ENCODE measurements at regions not wholly inside any gene's neighbourhood (a gene's known extent, or its start where the extent isn't known, plus 50 kb on each side); places are given as distances from the start of the nearest gene placed in this dataset.

DNA sequence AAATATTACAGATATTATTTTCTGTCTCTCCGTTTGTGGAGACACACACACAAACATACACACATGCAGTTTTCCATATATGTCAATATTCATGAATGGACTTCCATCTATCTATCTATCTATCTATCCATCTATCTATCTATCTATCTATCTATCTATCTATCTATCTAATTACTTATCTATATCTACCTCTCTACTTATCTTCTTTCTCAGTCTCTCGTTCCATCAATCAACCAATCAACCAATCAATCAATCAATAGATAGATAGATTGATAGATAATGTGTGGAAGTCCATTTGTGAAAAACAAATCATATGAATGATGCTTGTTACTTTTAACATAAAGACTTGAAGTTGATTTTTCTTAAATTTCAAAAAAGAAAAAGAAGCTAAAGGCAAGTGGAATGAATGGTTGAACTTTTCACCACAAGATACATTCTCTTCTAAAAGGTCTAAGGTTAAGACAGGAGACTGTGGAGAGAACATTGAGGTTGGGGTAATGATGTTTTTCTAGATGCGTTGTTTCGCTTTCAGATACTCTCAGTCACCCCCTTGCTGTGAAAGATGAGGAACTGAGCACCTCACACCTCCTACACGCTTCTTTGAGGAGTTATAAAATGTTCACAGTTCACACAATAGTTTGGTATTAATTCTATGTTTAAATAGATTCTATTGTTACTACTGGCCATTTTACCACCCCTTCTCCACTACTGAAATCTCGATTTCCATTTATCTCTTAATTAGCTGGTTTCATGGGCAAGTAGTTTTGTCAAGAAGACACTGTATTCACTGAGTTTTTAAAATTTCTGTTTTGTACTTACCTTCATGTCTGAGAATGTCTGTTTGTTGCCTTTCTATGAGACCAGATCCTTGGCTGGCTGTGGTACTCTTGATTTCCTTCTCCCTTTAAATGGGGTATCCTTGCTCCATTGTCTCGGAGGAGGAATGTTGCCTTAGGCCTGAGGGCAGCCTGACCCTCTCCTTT is 114.1 kb downstream of the EMX2 start:
- H3K9me3 ChIP-seq (ENCODE audit: control insufficient read depth in 1 of 2, low read length in 2 of 2) = no peaks in the 10 kb centered on the region
- no peak overlapping the region for H3K4me3 ChIP-seq (ENCODE audit: low read depth in 1 of 2, low read length in 2 of 2)
- H3K9ac ChIP-seq (ENCODE audit: low read depth in 1 of 2, low read length in 2 of 2) = no peak overlapping the region
- no peaks in the 10 kb centered on the region for H3K27me3 ChIP-seq (ENCODE audit: control insufficient read depth in 1 of 2, insufficient read depth in 2 of 2, low read length in 2 of 2)
- no peaks in the 10 kb centered on the region for H3K4me1 ChIP-seq (ENCODE audit: control insufficient read depth in 1 of 2, insufficient read depth in 2 of 2, low read length in 2 of 2)
- no peaks in the 10 kb centered on the region for H3K36me3 ChIP-seq (ENCODE audit: control insufficient read depth in 1 of 2, insufficient read depth in 2 of 2, low read length in 2 of 2)
- H3K27ac ChIP-seq (ENCODE audit: low read depth, low read length) = no peak overlapping the region

DNA sequence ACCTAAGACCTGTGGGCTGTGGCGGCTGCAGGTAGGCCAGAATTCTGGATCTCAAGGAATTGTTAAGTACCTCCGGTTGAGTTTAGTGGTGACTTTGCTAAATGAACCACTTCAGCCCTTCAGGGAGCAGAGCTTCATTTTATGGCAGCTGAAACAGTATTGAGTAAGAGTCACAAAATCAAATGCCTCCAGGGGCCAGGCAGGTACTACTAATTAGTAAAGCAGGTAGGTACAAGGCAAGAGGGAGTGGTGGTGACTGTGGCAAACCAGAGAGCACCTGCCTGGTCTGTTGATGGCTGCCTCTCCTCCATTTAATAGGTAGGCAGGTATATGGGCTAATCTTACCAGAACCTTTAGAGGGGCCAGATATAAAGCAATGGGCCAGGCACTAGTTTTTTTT is 118.8 kb downstream of the EMX2 start:
- Histone ChIP-seq H3K4me1 (ENCODE audit: control insufficient read depth in 1 of 2, insufficient read depth in 2 of 2, low read length in 2 of 2) (no peaks in the 10 kb centered on the region), H3K27me3 (ENCODE audit: control insufficient read depth in 1 of 2, insufficient read depth in 2 of 2, low read length in 2 of 2) (no peaks in the 10 kb centered on the region), H3K4me3 (ENCODE audit: low read depth in 1 of 2, low read length in 2 of 2) (no peak overlapping the region), H3K9me3 (ENCODE audit: control insufficient read depth in 1 of 2, low read length in 2 of 2) (no peaks in the 10 kb centered on the region), H3K27ac (ENCODE audit: low read depth, low read length) (no peak overlapping the region), H3K36me3 (ENCODE audit: control insufficient read depth in 1 of 2, insufficient read depth in 2 of 2, low read length in 2 of 2) (no peaks in the 10 kb centered on the region), H3K9ac (ENCODE audit: low read depth in 1 of 2, low read length in 2 of 2) (no peak overlapping the region)

DNA sequence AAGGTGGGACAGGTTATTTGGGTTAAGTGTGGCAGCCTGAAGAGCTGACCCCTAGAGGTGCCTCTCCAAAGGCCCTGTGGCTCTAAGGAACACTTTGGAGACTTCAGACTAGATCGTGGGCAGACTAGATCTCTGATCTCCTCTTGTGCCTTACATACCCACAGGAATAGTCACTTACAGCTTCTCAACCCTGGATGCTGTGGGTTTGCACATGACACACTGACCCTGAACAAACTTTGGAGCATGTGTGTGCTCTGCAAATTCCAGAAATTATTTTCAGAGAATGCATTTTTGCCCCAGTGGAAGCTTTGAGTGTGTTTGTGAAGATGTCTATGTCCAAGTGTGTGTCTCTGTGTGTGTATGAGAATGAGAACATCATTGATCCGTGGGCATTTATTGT is 119.6 kb downstream of the EMX2 start:
- Histone ChIP-seq H3K4me3 (ENCODE audit: low read depth in 1 of 2, low read length in 2 of 2) (no peak overlapping the region), H3K27me3 (ENCODE audit: control insufficient read depth in 1 of 2, insufficient read depth in 2 of 2, low read length in 2 of 2) (no peaks in the 10 kb centered on the region), H3K4me1 (ENCODE audit: control insufficient read depth in 1 of 2, insufficient read depth in 2 of 2, low read length in 2 of 2) (no peaks in the 10 kb centered on the region), H3K27ac (ENCODE audit: low read depth, low read length) (no peak overlapping the region), H3K9ac (ENCODE audit: low read depth in 1 of 2, low read length in 2 of 2) (no peak overlapping the region), H3K36me3 (ENCODE audit: control insufficient read depth in 1 of 2, insufficient read depth in 2 of 2, low read length in 2 of 2) (no peaks in the 10 kb centered on the region), H3K9me3 (ENCODE audit: control insufficient read depth in 1 of 2, low read length in 2 of 2) (no peaks in the 10 kb centered on the region)

DNA sequence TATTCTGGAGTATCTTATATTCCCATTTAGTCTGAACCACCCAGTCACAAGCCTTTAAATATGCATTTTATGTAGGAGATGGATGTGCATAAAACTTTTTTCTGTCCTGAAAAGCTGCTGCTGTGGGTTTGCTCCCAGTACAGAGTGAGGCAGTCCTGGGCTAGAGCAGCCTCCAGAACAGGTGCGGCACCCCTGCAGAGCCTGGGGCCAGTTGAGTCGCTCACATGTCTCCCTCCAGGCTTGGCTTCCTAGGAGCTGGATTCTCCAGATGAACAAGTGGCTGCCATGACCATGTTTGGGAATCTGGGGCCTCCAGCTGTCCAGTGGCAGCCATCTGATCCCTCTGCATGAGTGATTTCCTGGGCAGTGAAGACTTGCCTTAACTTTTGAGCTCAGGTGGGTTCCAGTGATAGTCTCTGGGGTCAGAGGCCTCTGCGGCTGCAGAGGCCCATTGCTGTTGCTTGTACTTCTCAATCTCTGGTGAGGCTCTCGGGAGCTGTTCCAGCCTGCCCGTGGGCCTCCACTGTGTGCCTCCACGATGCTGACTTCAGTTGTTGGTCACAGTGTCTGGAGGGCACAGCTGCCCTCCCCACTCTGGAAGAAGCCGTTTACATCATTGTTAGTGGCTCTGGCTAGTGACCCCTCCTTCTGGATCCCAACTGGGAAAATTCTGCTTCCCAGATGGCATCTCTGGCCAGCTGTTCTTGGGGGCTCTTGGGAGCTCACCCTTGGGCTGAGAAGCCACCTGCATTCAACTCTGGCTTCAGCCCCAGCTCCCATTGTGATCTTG is 120.4 kb downstream of the EMX2 start:
- no peak overlapping the region for H3K27ac ChIP-seq (ENCODE audit: low read depth, low read length)
- no peaks in the 10 kb centered on the region for H3K4me1 ChIP-seq (ENCODE audit: control insufficient read depth in 1 of 2, insufficient read depth in 2 of 2, low read length in 2 of 2)
- H3K27me3 ChIP-seq (ENCODE audit: control insufficient read depth in 1 of 2, insufficient read depth in 2 of 2, low read length in 2 of 2) = no peaks in the 10 kb centered on the region
- no peaks in the 10 kb centered on the region for H3K36me3 ChIP-seq (ENCODE audit: control insufficient read depth in 1 of 2, insufficient read depth in 2 of 2, low read length in 2 of 2)
- no peak overlapping the region for H3K9ac ChIP-seq (ENCODE audit: low read depth in 1 of 2, low read length in 2 of 2)
- H3K4me3 ChIP-seq (ENCODE audit: low read depth in 1 of 2, low read length in 2 of 2) = no peak overlapping the region
- H3K9me3 ChIP-seq (ENCODE audit: control insufficient read depth in 1 of 2, low read length in 2 of 2) = no peaks in the 10 kb centered on the region

DNA sequence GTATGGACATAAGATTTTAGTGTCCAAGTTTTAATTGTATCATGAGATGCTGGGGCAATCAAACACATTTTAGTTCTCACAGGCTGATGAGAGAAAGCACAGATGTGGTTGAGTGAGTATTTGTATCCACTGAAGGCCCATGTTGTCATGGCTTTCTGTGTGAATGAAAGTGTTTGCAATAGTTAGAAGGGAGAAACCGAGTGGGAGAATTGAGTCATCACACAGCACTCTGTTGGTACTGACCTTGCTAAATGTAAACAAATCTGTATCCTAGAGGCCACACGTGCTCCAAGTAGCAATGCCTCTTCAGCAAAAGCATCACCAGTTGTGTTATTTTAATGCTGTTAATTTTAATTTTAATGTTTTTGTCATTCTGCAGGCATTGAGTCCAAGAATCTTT is 121.2 kb downstream of the EMX2 start:
- Histone ChIP-seq H3K36me3 (ENCODE audit: control insufficient read depth in 1 of 2, insufficient read depth in 2 of 2, low read length in 2 of 2) (no peaks in the 10 kb centered on the region), H3K4me1 (ENCODE audit: control insufficient read depth in 1 of 2, insufficient read depth in 2 of 2, low read length in 2 of 2) (no peaks in the 10 kb centered on the region), H3K9me3 (ENCODE audit: control insufficient read depth in 1 of 2, low read length in 2 of 2) (no peaks in the 10 kb centered on the region), H3K27me3 (ENCODE audit: control insufficient read depth in 1 of 2, insufficient read depth in 2 of 2, low read length in 2 of 2) (no peaks in the 10 kb centered on the region), H3K4me3 (ENCODE audit: low read depth in 1 of 2, low read length in 2 of 2) (no peak overlapping the region), H3K9ac (ENCODE audit: low read depth in 1 of 2, low read length in 2 of 2) (no peak overlapping the region), H3K27ac (ENCODE audit: low read depth, low read length) (no peak overlapping the region)

DNA sequence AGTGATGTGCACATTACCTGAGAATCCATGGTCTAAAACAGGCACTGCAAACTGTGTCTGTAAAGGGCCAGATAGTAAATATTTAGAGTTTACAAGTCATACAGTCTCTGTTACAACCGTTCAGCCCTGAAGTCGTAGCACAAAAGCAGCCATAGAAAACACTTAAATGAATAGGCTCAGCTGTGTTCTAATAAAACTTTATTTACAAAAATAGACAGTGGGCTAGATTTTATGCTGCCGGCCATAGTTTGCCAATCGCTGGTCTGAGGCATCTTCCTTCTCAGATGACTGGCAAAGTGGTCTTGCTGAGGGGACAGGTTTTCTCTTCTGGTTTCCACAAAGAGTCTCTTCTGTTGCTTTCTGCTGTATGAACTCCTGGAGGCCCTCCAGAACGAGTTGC is 121.7 kb downstream of the EMX2 start:
- no peaks in the 10 kb centered on the region for H3K36me3 ChIP-seq (ENCODE audit: control insufficient read depth in 1 of 2, insufficient read depth in 2 of 2, low read length in 2 of 2)
- H3K4me3 ChIP-seq (ENCODE audit: low read depth in 1 of 2, low read length in 2 of 2) = no peak overlapping the region
- no peaks in the 10 kb centered on the region for H3K27me3 ChIP-seq (ENCODE audit: control insufficient read depth in 1 of 2, insufficient read depth in 2 of 2, low read length in 2 of 2)
- no peak overlapping the region for H3K9ac ChIP-seq (ENCODE audit: low read depth in 1 of 2, low read length in 2 of 2)
- no peaks in the 10 kb centered on the region for H3K9me3 ChIP-seq (ENCODE audit: control insufficient read depth in 1 of 2, low read length in 2 of 2)
- no peak overlapping the region for H3K27ac ChIP-seq (ENCODE audit: low read depth, low read length)
- no peaks in the 10 kb centered on the region for H3K4me1 ChIP-seq (ENCODE audit: control insufficient read depth in 1 of 2, insufficient read depth in 2 of 2, low read length in 2 of 2)

DNA sequence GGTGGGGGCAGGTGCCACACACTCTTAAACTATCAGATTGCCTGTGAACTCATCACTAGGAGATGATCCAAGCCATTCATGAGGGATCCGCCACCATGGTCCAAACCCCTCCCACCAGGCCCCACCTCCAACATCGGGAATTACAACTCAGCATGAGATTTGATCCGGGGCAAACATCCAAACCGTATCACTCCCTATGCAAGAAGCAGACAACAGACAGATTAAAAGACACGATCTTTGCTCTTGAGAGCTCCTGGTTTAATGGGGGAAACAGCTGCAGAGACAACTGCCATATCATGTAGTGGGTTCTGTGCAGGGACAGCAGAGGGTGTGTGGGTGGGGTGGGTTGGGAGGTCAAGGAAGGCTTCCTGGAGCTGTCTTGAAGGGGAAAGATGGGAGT is 123.6 kb downstream of the EMX2 start:
- Histone ChIP-seq H3K9me3 (ENCODE audit: control insufficient read depth in 1 of 2, low read length in 2 of 2) (no peaks in the 10 kb centered on the region), H3K27ac (ENCODE audit: low read depth, low read length) (no peak overlapping the region), H3K4me3 (ENCODE audit: low read depth in 1 of 2, low read length in 2 of 2) (no peak overlapping the region)

DNA sequence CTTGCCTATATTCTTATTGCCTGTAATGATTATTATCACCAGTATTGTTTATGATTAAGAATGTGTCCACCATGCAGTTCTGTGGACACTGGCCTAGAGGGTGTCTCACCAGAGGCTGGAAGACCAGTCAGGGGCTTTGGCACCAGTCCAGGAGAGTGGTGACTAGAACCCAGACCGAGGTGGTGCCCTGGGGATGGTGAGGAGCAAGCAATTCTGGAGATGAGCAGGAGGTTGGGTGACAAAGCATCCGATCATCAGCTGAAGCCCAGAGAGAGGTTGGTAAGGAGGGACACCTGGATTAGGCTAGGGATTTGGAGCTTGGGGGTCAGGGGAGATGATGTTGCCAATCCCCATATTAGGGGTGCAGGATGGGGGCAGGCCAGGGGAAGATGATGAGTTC is 124.4 kb downstream of the EMX2 start:
- Histone ChIP-seq H3K4me1 (ENCODE audit: control insufficient read depth in 1 of 2, insufficient read depth in 2 of 2, low read length in 2 of 2) (no peaks in the 10 kb centered on the region), H3K27me3 (ENCODE audit: control insufficient read depth in 1 of 2, insufficient read depth in 2 of 2, low read length in 2 of 2) (no peaks in the 10 kb centered on the region), H3K9me3 (ENCODE audit: control insufficient read depth in 1 of 2, low read length in 2 of 2) (no peaks in the 10 kb centered on the region), H3K9ac (ENCODE audit: low read depth in 1 of 2, low read length in 2 of 2) (no peak overlapping the region), H3K36me3 (ENCODE audit: control insufficient read depth in 1 of 2, insufficient read depth in 2 of 2, low read length in 2 of 2) (no peaks in the 10 kb centered on the region), H3K27ac (ENCODE audit: low read depth, low read length) (no peak overlapping the region), H3K4me3 (ENCODE audit: low read depth in 1 of 2, low read length in 2 of 2) (no peak overlapping the region)

More for the DNA sequence above, 123.6 kb downstream of the EMX2 start:
- H3K9ac ChIP-seq (ENCODE audit: low read depth in 1 of 2, low read length in 2 of 2) = no peak overlapping the region
- no peaks in the 10 kb centered on the region for H3K36me3 ChIP-seq (ENCODE audit: control insufficient read depth in 1 of 2, insufficient read depth in 2 of 2, low read length in 2 of 2)
- no peaks in the 10 kb centered on the region for H3K4me1 ChIP-seq (ENCODE audit: control insufficient read depth in 1 of 2, insufficient read depth in 2 of 2, low read length in 2 of 2)
- H3K27me3 ChIP-seq (ENCODE audit: control insufficient read depth in 1 of 2, insufficient read depth in 2 of 2, low read length in 2 of 2) = no peaks in the 10 kb centered on the region

DNA sequence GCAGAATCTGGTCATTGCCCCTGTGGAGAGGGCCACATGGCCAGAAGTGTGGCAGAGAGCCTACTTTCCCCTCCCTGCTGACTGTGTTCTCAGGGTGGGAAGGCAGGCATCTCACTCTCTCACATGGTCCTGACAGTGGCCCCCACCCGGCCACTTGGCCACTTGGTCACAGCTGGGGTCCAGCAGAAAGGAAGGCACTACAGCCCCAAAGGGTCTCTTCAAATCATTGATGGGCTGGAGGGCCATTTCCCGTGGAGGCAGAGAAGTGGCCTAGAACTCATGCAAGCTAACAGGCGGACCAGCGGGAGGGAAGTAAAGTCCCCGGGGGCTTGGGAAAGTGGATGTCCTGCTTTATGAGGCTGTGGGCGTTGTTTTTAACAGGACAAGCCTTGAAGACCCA is 125.3 kb downstream of the EMX2 start:
- no peaks in the 10 kb centered on the region for H3K4me1 ChIP-seq (ENCODE audit: control insufficient read depth in 1 of 2, insufficient read depth in 2 of 2, low read length in 2 of 2)
- H3K9me3 ChIP-seq (ENCODE audit: control insufficient read depth in 1 of 2, low read length in 2 of 2) = no peaks in the 10 kb centered on the region
- no peak overlapping the region for H3K4me3 ChIP-seq (ENCODE audit: low read depth in 1 of 2, low read length in 2 of 2)
- no peaks in the 10 kb centered on the region for H3K36me3 ChIP-seq (ENCODE audit: control insufficient read depth in 1 of 2, insufficient read depth in 2 of 2, low read length in 2 of 2)
- H3K27me3 ChIP-seq (ENCODE audit: control insufficient read depth in 1 of 2, insufficient read depth in 2 of 2, low read length in 2 of 2) = no peaks in the 10 kb centered on the region
- H3K9ac ChIP-seq (ENCODE audit: low read depth in 1 of 2, low read length in 2 of 2) = no peak overlapping the region
- no peak overlapping the region for H3K27ac ChIP-seq (ENCODE audit: low read depth, low read length)

DNA sequence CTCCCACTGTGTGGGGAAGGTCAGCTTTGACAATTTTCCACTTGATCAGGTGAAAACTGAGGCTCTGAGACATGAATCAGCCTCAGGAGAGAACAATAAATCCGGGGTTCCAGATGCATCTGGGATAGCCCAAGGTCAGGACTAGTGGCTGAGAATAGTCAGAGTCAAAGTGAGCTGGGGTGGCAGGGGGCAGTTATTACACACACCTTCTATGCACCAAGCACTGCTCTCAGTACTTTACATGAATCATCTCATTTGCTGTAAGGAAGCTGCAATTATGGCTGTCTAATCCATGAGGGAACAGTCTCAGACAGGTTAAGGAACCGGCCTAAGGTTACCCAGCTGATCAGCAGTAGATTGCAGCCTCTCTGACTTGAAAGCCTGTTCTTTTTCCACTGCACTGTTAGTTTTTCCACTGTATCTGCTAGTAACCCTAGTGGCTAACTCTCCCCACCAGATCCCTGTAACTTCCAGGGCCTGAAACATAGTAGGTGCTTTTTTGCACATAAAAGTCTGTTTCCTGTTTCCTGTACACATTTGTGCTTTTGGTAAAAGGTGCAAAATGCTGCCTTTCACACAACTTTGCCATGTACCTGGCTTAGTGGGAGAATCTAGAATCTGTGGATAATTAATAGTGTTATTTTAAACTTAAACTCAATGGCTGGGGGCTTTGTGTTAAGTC is 125.9 kb downstream of the EMX2 start:
- Histone ChIP-seq H3K36me3 (ENCODE audit: control insufficient read depth in 1 of 2, insufficient read depth in 2 of 2, low read length in 2 of 2) (no peaks in the 10 kb centered on the region), H3K27me3 (ENCODE audit: control insufficient read depth in 1 of 2, insufficient read depth in 2 of 2, low read length in 2 of 2) (no peaks in the 10 kb centered on the region), H3K27ac (ENCODE audit: low read depth, low read length) (no peak overlapping the region), H3K9ac (ENCODE audit: low read depth in 1 of 2, low read length in 2 of 2) (no peak overlapping the region), H3K4me1 (ENCODE audit: control insufficient read depth in 1 of 2, insufficient read depth in 2 of 2, low read length in 2 of 2) (no peaks in the 10 kb centered on the region), H3K4me3 (ENCODE audit: low read depth in 1 of 2, low read length in 2 of 2) (no peak overlapping the region), H3K9me3 (ENCODE audit: control insufficient read depth in 1 of 2, low read length in 2 of 2) (no peaks in the 10 kb centered on the region)

All from duodenal mucosa (tissue), 2 donors.